ENCODE measurements at regions not wholly inside any gene's neighbourhood (a gene's known extent, or its start where the extent isn't known, plus 50 kb on each side); places are given as distances from the start of the nearest gene placed in this dataset.
"Not testable (repeated sequence)": the region's sequence is repeated elsewhere in the genome, so short reads cannot be mapped to it uniquely, and the experiment has no call there.

GRCh38 chr2:17460371-17461086 lies 57.7 kb downstream of the RAD51AP2 start:
- intact Hi-C loops (cut with DNase I), result no loop called here
- DNase-seq, result no peak
- Histone ChIP-seq H3K27me3 (no peaks in the 10 kb centered on the region), H3K27ac (no peak overlapping the region), H3K36me3 (no peaks in the 10 kb centered on the region), H3K4me3 (no peak overlapping the region), H3K9me3 (no peaks in the 10 kb centered on the region), H3K4me1 (no peaks in the 10 kb centered on the region)
- no peak for TF ChIP-seq EP300 (IDR thresholded peaks at IDR 0.05)
- no peak for TF ChIP-seq POLR2AphosphoS5 (IDR thresholded peaks at IDR 0.05)
- TF ChIP-seq, protein P1, sequence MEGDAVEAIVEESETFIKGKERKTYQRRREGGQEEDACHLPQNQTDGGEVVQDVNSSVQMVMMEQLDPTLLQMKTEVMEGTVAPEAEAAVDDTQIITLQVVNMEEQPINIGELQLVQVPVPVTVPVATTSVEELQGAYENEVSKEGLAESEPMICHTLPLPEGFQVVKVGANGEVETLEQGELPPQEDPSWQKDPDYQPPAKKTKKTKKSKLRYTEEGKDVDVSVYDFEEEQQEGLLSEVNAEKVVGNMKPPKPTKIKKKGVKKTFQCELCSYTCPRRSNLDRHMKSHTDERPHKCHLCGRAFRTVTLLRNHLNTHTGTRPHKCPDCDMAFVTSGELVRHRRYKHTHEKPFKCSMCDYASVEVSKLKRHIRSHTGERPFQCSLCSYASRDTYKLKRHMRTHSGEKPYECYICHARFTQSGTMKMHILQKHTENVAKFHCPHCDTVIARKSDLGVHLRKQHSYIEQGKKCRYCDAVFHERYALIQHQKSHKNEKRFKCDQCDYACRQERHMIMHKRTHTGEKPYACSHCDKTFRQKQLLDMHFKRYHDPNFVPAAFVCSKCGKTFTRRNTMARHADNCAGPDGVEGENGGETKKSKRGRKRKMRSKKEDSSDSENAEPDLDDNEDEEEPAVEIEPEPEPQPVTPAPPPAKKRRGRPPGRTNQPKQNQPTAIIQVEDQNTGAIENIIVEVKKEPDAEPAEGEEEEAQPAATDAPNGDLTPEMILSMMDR (IDR thresholded peaks at IDR 0.05), result no peak
- TF ChIP-seq POLR2A (IDR thresholded peaks at IDR 0.05), result no peak

DNA sequence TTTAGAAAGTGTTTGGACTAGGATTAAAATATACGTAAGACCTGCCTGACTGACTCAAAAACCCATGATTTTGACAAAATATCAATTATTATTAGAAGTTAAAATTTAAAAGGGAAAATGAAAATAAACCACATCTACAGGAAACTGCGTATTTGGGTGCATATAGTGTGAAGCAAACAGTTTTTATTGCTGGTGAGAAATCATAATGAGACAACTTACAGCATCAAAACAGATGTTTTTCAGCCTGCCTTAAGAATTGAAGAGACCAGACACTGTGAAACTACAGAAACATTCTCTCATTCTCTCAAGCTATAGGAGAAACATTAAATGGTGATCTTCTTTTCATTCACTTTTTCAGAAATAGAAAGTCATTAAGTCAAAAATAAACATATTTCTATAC lies 62.9 kb downstream of the RAD51AP2 start:
- TF ChIP-seq EP300 (IDR thresholded peaks at IDR 0.05) (no peak), POLR2AphosphoS5 (IDR thresholded peaks at IDR 0.05) (no peak), POLR2A (IDR thresholded peaks at IDR 0.05) (no peak)
- TF ChIP-seq, protein P1 (IDR thresholded peaks at IDR 0.05), result no peak
- Histone ChIP-seq H3K4me1 (no peaks in the 10 kb centered on the region), H3K9me3 (no peaks in the 10 kb centered on the region), H3K27me3 (no peaks in the 10 kb centered on the region), H3K27ac (no peak overlapping the region), H3K36me3 (no peaks in the 10 kb centered on the region), H3K4me3 (no peak overlapping the region)
- intact Hi-C loops (cut with DNase I), result no loop called here
- no peak for DNase-seq
- WGBS, 2 donors, result 66 to 85% methylated on average over 2 of the region's 2 CpGs

DNA sequence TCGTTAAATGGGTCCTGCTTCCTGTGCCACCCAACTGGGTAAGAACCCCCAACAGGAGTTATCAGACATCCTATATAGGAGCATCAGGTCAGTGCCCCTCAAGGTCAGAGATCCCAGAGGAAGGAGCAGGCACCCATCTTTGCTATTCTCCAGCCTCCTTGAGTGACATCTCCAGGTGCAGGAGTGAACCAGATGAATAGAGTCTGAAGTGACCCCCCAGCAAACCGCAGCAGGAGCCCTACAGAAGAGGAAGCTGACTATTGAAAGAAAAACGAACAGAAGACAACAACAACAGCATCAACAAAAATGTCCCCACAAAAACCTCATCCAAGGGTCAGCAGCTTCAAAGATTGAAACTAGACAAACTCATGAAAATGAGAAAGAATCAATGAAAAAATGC lies 72.0 kb downstream of the RAD51AP2 start:
- H3K27ac ChIP-seq; H3K36me3 ChIP-seq; H3K27me3 ChIP-seq; intact Hi-C loops (cut with DNase I); DNase-seq; H3K4me1 ChIP-seq; H3K9me3 ChIP-seq; H3K4me3 ChIP-seq: not testable (repeated sequence)
- 79 to 85% methylated on average over 3 of the region's 3 CpGs for WGBS, 2 donors

DNA sequence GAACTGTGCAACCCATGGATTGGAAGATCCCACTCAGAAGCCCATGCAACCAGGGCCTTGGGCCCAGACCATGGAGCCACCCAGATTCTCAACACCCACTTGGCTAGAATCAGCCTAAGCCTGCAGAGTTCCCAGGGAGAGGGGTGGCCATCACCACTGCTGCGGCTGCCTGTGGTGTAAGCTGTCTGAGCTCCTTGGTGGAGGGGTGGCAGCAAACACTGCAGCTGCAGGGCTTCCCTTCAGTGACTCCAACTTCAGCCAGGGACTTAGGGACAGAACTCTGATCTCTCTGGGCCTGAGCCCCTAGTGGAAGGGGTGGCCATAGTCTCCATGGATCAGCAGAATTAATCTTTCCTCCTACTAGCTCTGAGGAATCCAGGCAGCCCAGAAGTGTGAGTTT lies 72.5 kb downstream of the RAD51AP2 start:
- TF ChIP-seq EP300 (IDR thresholded peaks at IDR 0.05) (no peak), POLR2A (IDR thresholded peaks at IDR 0.05) (no peak), POLR2AphosphoS5 (IDR thresholded peaks at IDR 0.05) (no peak)
- TF ChIP-seq, protein P1 (IDR thresholded peaks at IDR 0.05), result no peak
- Histone ChIP-seq H3K9me3 (no peaks in the 10 kb centered on the region), H3K27ac (no peak overlapping the region), H3K4me1 (no peaks in the 10 kb centered on the region), H3K27me3 (no peaks in the 10 kb centered on the region), H3K36me3 (no peaks in the 10 kb centered on the region), H3K4me3 (no peak overlapping the region)
- 93 to 97% methylated on average over 1 of the region's 1 CpG for WGBS, 2 donors
- intact Hi-C loops (cut with DNase I), result no loop called here
- DNase-seq, result no peak

- H3K4me3 ChIP-seq, result no peak overlapping the region
- DNase-seq, result no peak
- H3K36me3 ChIP-seq, result no peaks in the 10 kb centered on the region
- H3K9me3 ChIP-seq, result no peaks in the 10 kb centered on the region
- H3K27me3 ChIP-seq, result no peaks in the 10 kb centered on the region
- 88 to 92% methylated on average over 2 of the region's 2 CpGs for WGBS, 2 donors
- H3K27ac ChIP-seq, result no peak overlapping the region
- H3K4me1 ChIP-seq, result no peaks in the 10 kb centered on the region
- TF ChIP-seq, protein P1 (IDR thresholded peaks at IDR 0.05), result no peak
- no peak for TF ChIP-seq EP300 (IDR thresholded peaks at IDR 0.05)
- no peak for TF ChIP-seq POLR2A (IDR thresholded peaks at IDR 0.05)
- no peak for TF ChIP-seq POLR2AphosphoS5 (IDR thresholded peaks at IDR 0.05)
- intact Hi-C loops (cut with DNase I), result no loop called here
Observed at GRCh38 chr2:17442334-17442733, 75.9 kb downstream of the RAD51AP2 start.

Measured in sigmoid colon (tissue), 6 donors.